ENCODE measurements at regions not wholly inside any gene's neighbourhood (a gene's known extent, or its start where the extent isn't known, plus 50 kb on each side); places are given as distances from the start of the nearest gene placed in this dataset.

DNA sequence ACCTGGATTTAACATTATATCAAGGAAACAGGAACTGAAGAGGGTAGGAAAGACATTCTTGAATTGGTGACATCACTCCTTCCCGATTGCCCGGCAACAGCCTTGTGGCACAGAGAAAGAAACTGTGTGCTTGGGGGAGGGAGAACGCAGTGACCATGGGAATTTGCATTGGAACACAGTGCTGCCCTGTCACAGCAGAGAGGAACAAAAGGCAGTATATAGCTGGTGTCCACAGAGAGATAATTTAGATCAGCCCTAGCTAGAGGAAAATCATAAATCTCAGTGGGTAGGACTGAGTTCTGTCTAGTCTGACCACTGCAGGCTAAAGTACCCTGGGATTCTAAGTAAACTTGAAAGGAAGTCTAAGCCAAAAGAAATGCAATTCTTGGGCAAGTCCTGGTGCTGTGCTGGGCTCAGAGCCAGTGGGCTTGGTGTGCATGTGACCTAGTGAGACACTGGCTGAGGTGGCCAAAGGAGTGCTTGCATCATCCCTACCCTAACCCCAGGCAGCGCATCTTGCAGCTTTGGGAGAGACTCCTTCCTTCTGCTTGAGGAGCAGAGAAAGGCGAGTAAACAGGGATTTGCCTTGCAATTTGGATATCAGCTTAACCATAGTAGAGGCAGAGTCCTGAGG lies 697.6 kb downstream of the HACE1 start:
- Mint-ChIP-seq H3K27ac (no peak overlapping the region), H3K4me3 (no peak overlapping the region), H3K4me1 (peaks cover 4% of the 10 kb centered on the region), H3K27me3 (ENCODE audit: low read depth, poor library complexity) (peaks cover 2% of the 10 kb centered on the region), H3K9me3 (peaks cover 18% of the 10 kb centered on the region), H3K36me3 (ENCODE audit: low read depth) (no peaks in the 10 kb centered on the region)
- TF ChIP-seq, protein P1, sequence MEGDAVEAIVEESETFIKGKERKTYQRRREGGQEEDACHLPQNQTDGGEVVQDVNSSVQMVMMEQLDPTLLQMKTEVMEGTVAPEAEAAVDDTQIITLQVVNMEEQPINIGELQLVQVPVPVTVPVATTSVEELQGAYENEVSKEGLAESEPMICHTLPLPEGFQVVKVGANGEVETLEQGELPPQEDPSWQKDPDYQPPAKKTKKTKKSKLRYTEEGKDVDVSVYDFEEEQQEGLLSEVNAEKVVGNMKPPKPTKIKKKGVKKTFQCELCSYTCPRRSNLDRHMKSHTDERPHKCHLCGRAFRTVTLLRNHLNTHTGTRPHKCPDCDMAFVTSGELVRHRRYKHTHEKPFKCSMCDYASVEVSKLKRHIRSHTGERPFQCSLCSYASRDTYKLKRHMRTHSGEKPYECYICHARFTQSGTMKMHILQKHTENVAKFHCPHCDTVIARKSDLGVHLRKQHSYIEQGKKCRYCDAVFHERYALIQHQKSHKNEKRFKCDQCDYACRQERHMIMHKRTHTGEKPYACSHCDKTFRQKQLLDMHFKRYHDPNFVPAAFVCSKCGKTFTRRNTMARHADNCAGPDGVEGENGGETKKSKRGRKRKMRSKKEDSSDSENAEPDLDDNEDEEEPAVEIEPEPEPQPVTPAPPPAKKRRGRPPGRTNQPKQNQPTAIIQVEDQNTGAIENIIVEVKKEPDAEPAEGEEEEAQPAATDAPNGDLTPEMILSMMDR (IDR thresholded peaks at IDR 0.05): no peak
- no peak for DNase-seq

DNA sequence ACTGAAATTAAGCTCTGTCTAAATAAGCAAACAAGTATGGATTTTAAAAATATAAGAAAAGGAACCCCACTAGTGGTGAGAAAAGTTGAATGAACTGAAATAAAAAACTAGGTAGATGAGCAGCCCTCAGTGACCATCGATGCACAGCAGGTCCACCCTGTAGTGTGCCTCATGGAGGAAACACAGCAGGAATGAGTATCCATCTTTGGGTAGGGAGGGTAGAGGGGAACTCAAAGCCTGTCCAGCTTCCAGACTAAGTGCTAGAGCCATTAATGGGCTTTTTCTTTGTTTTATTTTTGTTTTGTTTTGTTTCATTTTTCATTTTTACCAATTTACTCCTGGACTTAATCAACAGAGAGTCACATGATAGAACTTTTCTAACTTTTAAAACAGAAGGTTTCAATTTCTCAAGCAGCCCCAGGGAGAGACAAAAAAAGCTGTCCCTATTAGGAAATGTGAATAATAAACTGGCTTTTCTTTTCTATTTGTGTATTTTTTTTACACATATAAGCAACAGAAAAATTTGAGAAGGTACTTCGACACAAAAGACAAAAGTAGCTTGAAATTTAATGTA lies 700.6 kb downstream of the HACE1 start:
- no peaks in the 10 kb centered on the region for H3K36me3 Mint-ChIP-seq (ENCODE audit: low read depth)
- DNase-seq: no peak
- TF ChIP-seq, protein P1 (IDR thresholded peaks at IDR 0.05): no peak
- peaks cover 2% of the 10 kb centered on the region for H3K27me3 Mint-ChIP-seq (ENCODE audit: low read depth, poor library complexity)
- H3K4me1 Mint-ChIP-seq: peaks cover 4% of the 10 kb centered on the region
- no peak overlapping the region for H3K4me3 Mint-ChIP-seq
- H3K9me3 Mint-ChIP-seq: no peaks in the 10 kb centered on the region
- no peak overlapping the region for H3K27ac Mint-ChIP-seq

DNA sequence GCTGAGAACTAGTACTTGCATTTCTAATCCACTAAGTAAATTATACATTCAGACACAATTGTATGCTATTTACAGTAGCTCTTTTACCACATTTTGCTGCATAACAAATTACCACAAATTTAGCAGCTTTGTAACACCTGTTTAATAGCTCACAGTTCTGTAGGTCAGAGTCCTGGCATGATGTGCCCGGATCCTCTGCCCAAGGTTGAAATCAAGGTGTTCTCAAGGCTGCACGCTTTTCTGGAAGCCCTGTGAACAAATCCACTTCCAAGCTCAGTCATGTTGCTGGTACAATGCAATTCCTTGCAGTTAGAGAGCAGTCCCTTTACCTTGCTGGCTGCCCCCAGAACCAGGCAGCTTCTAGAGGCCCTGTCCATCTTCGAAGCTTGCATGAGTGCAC lies 716.0 kb downstream of the HACE1 start:
- DNase-seq: no peak
- Mint-ChIP-seq H3K36me3 (ENCODE audit: low read depth) (no peaks in the 10 kb centered on the region), H3K9me3 (peaks cover 4% of the 10 kb centered on the region), H3K27me3 (ENCODE audit: low read depth, poor library complexity) (no peaks in the 10 kb centered on the region), H3K27ac (no peak overlapping the region), H3K4me3 (no peak overlapping the region), H3K4me1 (no peaks in the 10 kb centered on the region)
- TF ChIP-seq, protein P1 (IDR thresholded peaks at IDR 0.05): no peak

DNA sequence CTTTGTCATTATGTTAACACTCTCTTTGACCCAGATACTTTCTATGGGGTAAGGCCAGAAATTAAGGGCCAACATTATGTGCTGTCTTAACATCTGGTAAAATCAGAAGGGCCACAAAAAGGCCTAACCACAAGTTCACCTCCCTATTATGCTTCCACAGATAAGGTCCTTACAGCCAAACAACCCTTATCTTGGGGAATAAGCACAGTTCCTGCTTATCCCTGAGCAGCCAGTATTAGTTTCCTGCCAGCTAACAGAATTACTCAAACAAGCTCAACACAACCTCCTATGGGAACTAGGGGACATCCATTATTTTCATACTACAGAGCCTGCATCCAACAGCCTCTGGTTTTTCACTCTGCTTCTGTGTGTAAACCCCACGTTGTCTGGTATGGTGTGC lies 724.8 kb downstream of the HACE1 start:
- Mint-ChIP-seq H3K4me3 (no peak overlapping the region), H3K9me3 (no peaks in the 10 kb centered on the region), H3K27me3 (ENCODE audit: low read depth, poor library complexity) (no peaks in the 10 kb centered on the region), H3K27ac (no peak overlapping the region), H3K4me1 (no peaks in the 10 kb centered on the region), H3K36me3 (ENCODE audit: low read depth) (no peaks in the 10 kb centered on the region)
- DNase-seq: no peak
- TF ChIP-seq, protein P1 (IDR thresholded peaks at IDR 0.05): no peak

DNA sequence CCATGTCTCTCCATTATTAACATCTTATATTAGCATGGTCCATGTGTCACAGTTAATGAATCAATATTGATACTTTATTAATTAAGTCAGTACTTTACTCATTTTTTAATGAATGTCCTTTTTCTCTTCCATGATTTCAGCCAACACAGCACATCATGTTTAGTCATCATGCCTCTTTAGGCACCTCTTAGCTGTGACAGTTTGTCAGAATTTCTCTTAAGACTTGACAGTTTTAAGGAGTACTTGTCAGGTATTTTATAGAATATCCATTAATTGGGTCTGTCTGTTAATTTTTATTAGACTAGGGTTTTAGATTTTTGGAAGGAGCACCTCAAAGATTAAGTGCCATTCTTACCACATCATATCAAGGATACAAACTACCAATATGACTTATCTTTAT lies 729.4 kb downstream of the HACE1 start:
- TF ChIP-seq, protein P1 (IDR thresholded peaks at IDR 0.05): no peak
- Mint-ChIP-seq H3K27me3 (ENCODE audit: low read depth, poor library complexity) (no peaks in the 10 kb centered on the region), H3K4me3 (no peak overlapping the region), H3K4me1 (no peaks in the 10 kb centered on the region), H3K36me3 (ENCODE audit: low read depth) (no peaks in the 10 kb centered on the region), H3K27ac (no peak overlapping the region), H3K9me3 (no peaks in the 10 kb centered on the region)
- DNase-seq: no peak

Measured in nephron progenitor cell (in vitro differentiated cells).